ENCODE measurements at regions not wholly inside any gene's neighbourhood (a gene's known extent, or its start where the extent isn't known, plus 50 kb on each side); places are given as distances from the start of the nearest gene placed in this dataset.

- no peak overlapping the region for H3K9ac ChIP-seq (ENCODE audit: low read length)
- no peaks in the 10 kb centered on the region for H4K20me1 ChIP-seq (ENCODE audit: low read depth, low read length)
- no peaks in the 10 kb centered on the region for H3K9me3 ChIP-seq (ENCODE audit: insufficient read depth, low read length)
- no peak overlapping the region for H3K4me3 ChIP-seq (ENCODE audit: insufficient read depth, low read length, poor library complexity, severe bottlenecking)
- H3F3A ChIP-seq (ENCODE audit: insufficient read depth), result no peaks in the 10 kb centered on the region
- no peak overlapping the region for H3K4me2 ChIP-seq (ENCODE audit: low read depth, low read length, poor library complexity, severe bottlenecking)
- TF ChIP-seq EZH2phosphoT487 (conservative IDR thresholded peaks at IDR 0.05; ENCODE audit: low read length) (no peak), CTCF (IDR thresholded peaks at IDR 0.05; ENCODE audit: insufficient read depth, low read length, poor library complexity, severe bottlenecking) (no peak)
- no peak overlapping the region for H3K27ac ChIP-seq (ENCODE audit: low read depth, low read length)
- no peaks in the 10 kb centered on the region for H3K9me2 ChIP-seq (replicated peaks; ENCODE audit: insufficient read depth, low read length)
- no peaks in the 10 kb centered on the region for H3K36me3 ChIP-seq (ENCODE audit: low read length)
- no peaks in the 10 kb centered on the region for H3K79me2 ChIP-seq (ENCODE audit: insufficient read depth, low read length)
- no peak overlapping the region for H2AFZ ChIP-seq (ENCODE audit: low read depth, low read length, severe bottlenecking)
- H3K27me3 ChIP-seq (ENCODE audit: low read length), result no peaks in the 10 kb centered on the region
Measured at GRCh38 chr13:74299721-74300120, 165.5 kb upstream of the KLF12 start.

GRCh38 chr13:74298923-74299322, 164.7 kb upstream of the KLF12 start:
- no peaks in the 10 kb centered on the region for H3K79me2 ChIP-seq (ENCODE audit: insufficient read depth, low read length)
- no peaks in the 10 kb centered on the region for H4K20me1 ChIP-seq (ENCODE audit: low read depth, low read length)
- no peaks in the 10 kb centered on the region for H3K9me2 ChIP-seq (replicated peaks; ENCODE audit: insufficient read depth, low read length)
- no peak overlapping the region for H3K9ac ChIP-seq (ENCODE audit: low read length)
- H2AFZ ChIP-seq (ENCODE audit: low read depth, low read length, severe bottlenecking), result no peak overlapping the region
- no peaks in the 10 kb centered on the region for H3K27me3 ChIP-seq (ENCODE audit: low read length)
- TF ChIP-seq CTCF (IDR thresholded peaks at IDR 0.05; ENCODE audit: insufficient read depth, low read length, poor library complexity, severe bottlenecking), result no peak
- no peak for TF ChIP-seq EZH2phosphoT487 (conservative IDR thresholded peaks at IDR 0.05; ENCODE audit: low read length)
- H3K4me2 ChIP-seq (ENCODE audit: low read depth, low read length, poor library complexity, severe bottlenecking), result no peak overlapping the region
- H3K27ac ChIP-seq (ENCODE audit: low read depth, low read length), result no peak overlapping the region
- no peak overlapping the region for H3K4me3 ChIP-seq (ENCODE audit: insufficient read depth, low read length, poor library complexity, severe bottlenecking)
- H3F3A ChIP-seq (ENCODE audit: insufficient read depth), result no peaks in the 10 kb centered on the region
- no peaks in the 10 kb centered on the region for H3K36me3 ChIP-seq (ENCODE audit: low read length)
- H3K9me3 ChIP-seq (ENCODE audit: insufficient read depth, low read length), result no peaks in the 10 kb centered on the region

- no peaks in the 10 kb centered on the region for H3K9me3 ChIP-seq (ENCODE audit: insufficient read depth, low read length)
- no peaks in the 10 kb centered on the region for H3K9me2 ChIP-seq (replicated peaks; ENCODE audit: insufficient read depth, low read length)
- peak overlapping the region; percentile 50 for H3K4me3 ChIP-seq (ENCODE audit: insufficient read depth, low read length, poor library complexity, severe bottlenecking)
- H3K79me2 ChIP-seq (ENCODE audit: insufficient read depth, low read length), result no peaks in the 10 kb centered on the region
- H2AFZ ChIP-seq (ENCODE audit: low read depth, low read length, severe bottlenecking), result peak overlapping the region; percentile 78
- no peaks in the 10 kb centered on the region for H3K36me3 ChIP-seq (ENCODE audit: low read length)
- peak overlapping the region; percentile 91 for H3K4me2 ChIP-seq (ENCODE audit: low read depth, low read length, poor library complexity, severe bottlenecking)
- no peaks in the 10 kb centered on the region for H3K27me3 ChIP-seq (ENCODE audit: low read length)
- peak overlapping the region; percentile 76 for H3K27ac ChIP-seq (ENCODE audit: low read depth, low read length)
- peaks cover 23% of the 10 kb centered on the region for H3F3A ChIP-seq (ENCODE audit: insufficient read depth)
- H4K20me1 ChIP-seq (ENCODE audit: low read depth, low read length), result no peaks in the 10 kb centered on the region
- H3K9ac ChIP-seq (ENCODE audit: low read length), result peak overlapping the region; percentile 46
- no peak for TF ChIP-seq CTCF (IDR thresholded peaks at IDR 0.05; ENCODE audit: insufficient read depth, low read length, poor library complexity, severe bottlenecking)
- TF ChIP-seq EZH2phosphoT487 (conservative IDR thresholded peaks at IDR 0.05; ENCODE audit: low read length), result no peak
Measured at GRCh38 chr13:74289861-74290773, 155.9 kb upstream of the KLF12 start.

Measured in SU-DHL-6 (cell line).